TTC549 (cell line): ENCODE measurements at regions not wholly inside any gene's neighbourhood (a gene's known extent, or its start where the extent isn't known, plus 50 kb on each side); places are given as distances from the start of the nearest gene placed in this dataset.

ENCODE experiments used
- FAIRE-seq: peaks from 2 replicates; lab custom pipeline; 2012; peaks lifted over from hg19 to GRCh38; lab: Jason Lieb, UNC

- FAIRE-seq: no peak
Observed at GRCh38 chr7:85566095-85566794, 379.4 kb upstream of the SEMA3D start.

GRCh38 chr7:85565276-85565675 is 378.4 kb upstream of the SEMA3D start:
- no peak for FAIRE-seq

GRCh38 chr7:85564861-85565260 is 378.0 kb upstream of the SEMA3D start:
- no peak for FAIRE-seq

- FAIRE-seq: no peak
Observed at GRCh38 chr7:85561706-85562105, 374.9 kb upstream of the SEMA3D start.

GRCh38 chr7:85554236-85555178 is 367.7 kb upstream of the SEMA3D start:
- peak; percentile 89 for FAIRE-seq

GRCh38 chr7:85535974-85536729 is 349.3 kb upstream of the SEMA3D start:
- no peak for FAIRE-seq

- FAIRE-seq: no peak
Observed at GRCh38 chr7:85529831-85530230, 343.0 kb upstream of the SEMA3D start.

GRCh38 chr7:85529201-85529600 is 342.3 kb upstream of the SEMA3D start:
- no peak for FAIRE-seq

- FAIRE-seq: no peak
Observed at GRCh38 chr7:85528581-85528980, 341.7 kb upstream of the SEMA3D start.

GRCh38 chr7:85525676-85526075 is 338.8 kb upstream of the SEMA3D start:
- no peak for FAIRE-seq

GRCh38 chr7:85522070-85522469 is 335.2 kb upstream of the SEMA3D start:
- FAIRE-seq: no peak

- no peak for FAIRE-seq
Observed at GRCh38 chr7:85521108-85521694, 334.3 kb upstream of the SEMA3D start.

- FAIRE-seq: no peak
Observed at GRCh38 chr7:85520175-85520574, 333.3 kb upstream of the SEMA3D start.

GRCh38 chr7:85516675-85517074 is 329.8 kb upstream of the SEMA3D start:
- no peak for FAIRE-seq

- FAIRE-seq: no peak
Observed at GRCh38 chr7:85512790-85513189, 325.9 kb upstream of the SEMA3D start.

- FAIRE-seq: no peak
Observed at GRCh38 chr7:85510287-85510686, 323.4 kb upstream of the SEMA3D start.

- FAIRE-seq: no peak
Observed at GRCh38 chr7:85509476-85509875, 322.6 kb upstream of the SEMA3D start.

- FAIRE-seq: no peak
Observed at GRCh38 chr7:85508642-85509410, 322.0 kb upstream of the SEMA3D start.

GRCh38 chr7:85498031-85498430 is 311.2 kb upstream of the SEMA3D start:
- no peak for FAIRE-seq

GRCh38 chr7:85489498-85489897 is 302.6 kb upstream of the SEMA3D start:
- no peak for FAIRE-seq

- FAIRE-seq: no peak
Observed at GRCh38 chr7:85488406-85488805, 301.6 kb upstream of the SEMA3D start.

GRCh38 chr7:85483177-85483576 is 296.3 kb upstream of the SEMA3D start:
- no peak for FAIRE-seq
